HG02973 (cell line): ENCODE measurements at regions not wholly inside any gene's neighbourhood (a gene's known extent, or its start where the extent isn't known, plus 50 kb on each side); places are given as distances from the start of the nearest gene placed in this dataset.

ENCODE experiments used
- ATAC-seq: cut with Tn5 transposase; IDR thresholded peaks from one replicate; pipeline ENCODE4 v1.9.1; 2021; ENCODE audit warnings: moderate library complexity; ENCODE audit not compliant: unreplicated experiment

GRCh38 chr10:128631801-128632241 lies 505.6 kb upstream of the MKI67 start:
- no peak for ATAC-seq

- no peak for ATAC-seq
Observed at GRCh38 chr10:128632694-128633093, 506.5 kb upstream of the MKI67 start.

- ATAC-seq, result no peak
Observed at GRCh38 chr10:128633864-128634540, 507.8 kb upstream of the MKI67 start.

- ATAC-seq, result no peak
Observed at GRCh38 chr10:128642023-128642422, 515.8 kb upstream of the MKI67 start.

- no peak for ATAC-seq
Observed at GRCh38 chr10:128642502-128642901, 516.3 kb upstream of the MKI67 start.

GRCh38 chr10:128643658-128644057 lies 517.4 kb upstream of the MKI67 start:
- ATAC-seq, result no peak

GRCh38 chr10:128645486-128645885 lies 519.3 kb upstream of the MKI67 start:
- ATAC-seq, result no peak

- no peak for ATAC-seq
Observed at GRCh38 chr10:128646956-128647355, 520.7 kb upstream of the MKI67 start.

GRCh38 chr10:128657548-128657947 lies 531.3 kb upstream of the MKI67 start:
- ATAC-seq, result no peak

GRCh38 chr10:128660726-128661125 lies 534.5 kb upstream of the MKI67 start:
- no peak for ATAC-seq

- ATAC-seq, result no peak
Observed at GRCh38 chr10:128661404-128662197, 535.4 kb upstream of the MKI67 start.

- ATAC-seq, result no peak
Observed at GRCh38 chr10:128662520-128662919, 536.3 kb upstream of the MKI67 start.

GRCh38 chr10:128664729-128665128 lies 538.5 kb upstream of the MKI67 start:
- ATAC-seq, result no peak

GRCh38 chr10:128675405-128675804 lies 549.2 kb upstream of the MKI67 start:
- ATAC-seq, result no peak

GRCh38 chr10:128680116-128680515 lies 553.9 kb upstream of the MKI67 start:
- ATAC-seq, result no peak

GRCh38 chr10:128684215-128684614 lies 558.0 kb upstream of the MKI67 start:
- no peak for ATAC-seq

GRCh38 chr10:128686630-128687278 lies 560.5 kb upstream of the MKI67 start:
- ATAC-seq, result no peak

GRCh38 chr10:128687408-128687807 lies 561.2 kb upstream of the MKI67 start:
- ATAC-seq, result no peak

- ATAC-seq, result no peak
Observed at GRCh38 chr10:128687927-128688549, 561.8 kb upstream of the MKI67 start.

- ATAC-seq, result no peak
Observed at GRCh38 chr10:128689667-128690066, 563.4 kb upstream of the MKI67 start.

GRCh38 chr10:128693493-128694131 lies 567.4 kb upstream of the MKI67 start:
- ATAC-seq, result no peak
